NOMO-1 treated with DMSO at 0.1 percent for 48 hours (cell line): ENCODE measurements at regions not wholly inside any gene's neighbourhood (a gene's known extent, or its start where the extent isn't known, plus 50 kb on each side); places are given as distances from the start of the nearest gene placed in this dataset.
"Not testable (repeated sequence)": the region's sequence is repeated elsewhere in the genome, so short reads cannot be mapped to it uniquely, and the experiment has no call there.

Source experiments
- DNase-seq: peaks from one replicate; lab custom pipeline; 2025; ENCODE audit not compliant: unreplicated experiment; lab: John Stamatoyannopoulos, UW

DNA sequence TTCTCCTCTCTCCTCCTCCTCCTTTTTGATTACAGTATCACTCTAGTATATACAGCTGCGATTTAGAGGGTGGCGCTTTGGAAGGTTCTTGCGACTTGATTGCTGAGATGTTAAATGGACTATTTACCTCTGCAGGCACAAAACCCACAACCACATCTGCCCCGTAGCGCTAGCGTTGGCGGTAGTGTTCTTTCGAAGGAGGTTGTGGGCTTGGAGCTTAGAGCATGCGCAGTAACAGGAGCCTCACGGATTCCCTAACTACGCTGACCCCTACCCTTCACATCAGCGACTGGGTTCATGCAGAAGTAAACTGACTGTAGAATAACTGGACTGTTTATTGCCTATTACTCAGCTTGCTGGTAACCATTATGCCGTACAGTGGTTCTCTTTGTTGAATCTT, 58.0 kb downstream of the CGGBP1 start:
- no peak for DNase-seq

DNA sequence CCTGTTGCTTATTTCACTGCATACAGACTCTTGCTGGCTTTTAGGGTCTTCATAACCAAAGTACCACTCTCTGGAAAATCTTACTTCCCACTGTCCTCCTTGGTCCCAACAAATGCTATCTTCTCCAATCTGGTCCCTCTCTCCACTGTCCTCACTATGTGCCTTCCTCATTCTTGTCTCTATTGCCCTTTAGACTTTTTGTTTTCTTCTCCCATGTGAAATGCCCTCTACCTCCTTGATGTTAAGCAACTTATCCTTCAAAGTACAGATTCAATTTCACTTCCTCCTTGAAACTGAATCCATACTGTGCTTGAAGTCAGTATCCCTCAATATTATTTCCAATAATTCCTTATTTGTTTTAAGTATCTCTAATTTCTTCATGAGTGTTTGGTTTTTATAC, 60.8 kb downstream of the CGGBP1 start:
- peak; percentile 90 for DNase-seq

DNA sequence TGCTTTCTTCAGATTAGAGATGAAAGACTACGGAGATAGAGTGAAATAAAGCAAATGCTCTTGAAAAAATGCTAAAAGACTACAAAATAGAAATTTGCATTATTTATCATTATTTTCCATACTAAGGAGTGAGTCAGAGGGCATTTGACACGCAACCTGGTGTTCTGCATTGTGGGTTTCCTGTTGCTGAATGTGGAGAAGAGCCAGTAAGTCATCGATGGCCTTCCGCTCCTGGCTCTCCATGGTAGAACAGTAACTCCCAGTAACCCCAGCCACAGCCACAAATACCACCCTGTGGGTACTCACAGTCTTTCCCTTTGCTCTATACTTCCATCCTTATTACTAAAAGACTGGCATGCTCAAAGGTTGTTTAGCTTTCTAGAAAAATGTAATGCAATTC, 61.5 kb downstream of the CGGBP1 start:
- DNase-seq = peak; percentile 88

GRCh38 chr3:87996882-87997281, 61.9 kb downstream of the CGGBP1 start:
- peak; percentile 76 for DNase-seq

DNA sequence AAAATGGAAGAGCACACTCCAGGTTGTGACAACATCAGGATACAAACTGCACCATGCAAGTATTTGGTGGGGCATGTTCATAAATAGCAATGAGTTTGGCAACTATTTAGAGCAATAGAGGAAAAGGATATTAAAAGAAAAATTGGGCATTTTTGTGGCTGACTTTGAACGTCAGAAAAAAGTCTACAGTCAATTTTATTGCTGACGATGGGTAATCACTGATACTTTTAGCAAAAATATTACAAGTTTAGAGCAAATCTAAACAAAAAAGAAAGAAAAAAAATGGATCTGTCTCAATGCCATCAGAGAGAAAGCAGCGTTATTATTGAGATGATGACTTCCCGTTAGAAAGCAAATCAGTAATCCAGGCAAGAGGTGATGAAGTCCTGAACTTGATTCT, 65.2 kb downstream of the CGGBP1 start:
- no peak for DNase-seq

DNA sequence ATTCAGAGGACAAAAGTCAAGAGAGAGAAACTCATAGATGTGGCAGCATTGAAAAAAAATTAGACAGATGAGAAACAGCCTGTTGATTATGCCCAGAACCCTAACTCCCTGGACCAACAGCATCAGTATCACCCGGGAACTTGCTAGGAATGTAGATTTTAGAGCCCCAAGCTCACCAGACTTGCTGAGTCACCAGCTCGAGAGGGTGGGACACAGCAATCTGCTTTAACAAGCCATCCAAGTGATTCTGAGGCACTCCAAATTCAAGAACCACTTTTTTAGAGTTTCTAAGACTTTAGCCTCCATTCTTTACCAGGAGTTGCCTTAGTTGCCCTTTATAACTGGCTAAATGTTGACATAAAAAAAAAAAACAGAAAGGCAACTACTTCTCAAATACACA, 70.9 kb downstream of the CGGBP1 start:
- DNase-seq = no peak

GRCh38 chr3:87982421-87982820, 76.4 kb downstream of the CGGBP1 start:
- peak; percentile 2 for DNase-seq

DNA sequence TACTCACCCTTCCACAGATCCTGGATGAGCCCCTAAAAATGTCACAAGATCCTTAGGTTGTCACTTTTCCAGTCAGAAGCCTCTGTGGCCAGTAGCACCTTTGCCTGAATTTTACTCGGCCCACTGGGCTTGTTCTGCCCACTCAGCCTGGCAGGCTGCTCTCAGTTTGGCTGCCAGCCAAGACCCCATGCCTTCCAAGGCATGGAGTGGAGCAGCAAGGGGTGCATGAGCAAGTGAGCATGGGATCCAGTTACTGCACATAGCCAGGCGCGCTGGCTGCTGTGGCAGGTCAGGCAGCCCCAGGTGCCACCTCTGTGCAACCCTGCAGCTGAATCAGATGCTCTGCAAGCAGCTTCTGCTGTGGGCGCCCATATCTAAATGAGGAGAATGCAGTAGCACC, 79.3 kb downstream of the CGGBP1 start:
- no peak for DNase-seq

DNA sequence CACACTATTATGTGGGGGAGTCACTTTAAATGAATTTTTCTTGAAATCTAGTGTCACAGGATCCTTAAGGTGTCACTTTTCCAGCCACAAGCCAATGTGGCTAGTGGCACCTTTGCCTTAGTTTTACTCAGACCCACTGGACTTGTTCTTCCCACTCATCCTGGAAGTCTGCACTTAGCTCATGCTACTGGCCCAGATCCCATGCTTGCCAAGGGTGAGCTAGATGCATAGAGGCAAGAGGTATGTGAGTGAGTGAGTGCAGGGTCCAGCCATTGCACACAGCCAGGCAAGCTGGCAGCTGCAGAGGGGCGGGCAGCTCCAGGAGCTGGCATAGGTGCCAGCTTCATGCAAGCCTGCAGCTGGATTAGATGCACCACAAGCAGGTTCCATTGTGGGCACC, 81.0 kb downstream of the CGGBP1 start:
- DNase-seq = no peak

- peak; percentile 87 for DNase-seq
These were observed 83.1 kb downstream of the CGGBP1 start for GRCh38 chr3:87975716-87976115.

GRCh38 chr3:87973906-87974305, 84.9 kb downstream of the CGGBP1 start:
- DNase-seq = no peak

DNA sequence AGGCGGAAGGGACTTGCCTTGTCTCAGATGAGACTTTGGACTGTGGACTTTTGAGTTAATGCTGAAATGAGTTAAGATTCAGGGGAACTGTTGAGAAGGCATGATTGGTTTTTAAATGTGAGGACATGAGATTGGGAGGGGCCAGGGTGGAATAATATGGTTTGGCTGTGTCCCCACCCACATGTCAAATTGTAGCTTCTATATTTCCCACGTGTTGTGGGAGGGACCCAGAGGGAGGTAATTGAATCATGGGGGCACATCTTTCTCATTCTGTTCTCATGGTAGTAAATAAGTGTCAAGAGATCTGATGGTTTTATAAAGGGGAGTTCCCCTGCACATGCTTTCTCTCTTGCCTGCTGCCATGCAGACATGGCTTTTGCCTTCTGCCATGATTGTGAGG, 89.2 kb downstream of the CGGBP1 start:
- no peak for DNase-seq

GRCh38 chr3:87968668-87969067, 90.1 kb downstream of the CGGBP1 start:
- DNase-seq = no peak

DNA sequence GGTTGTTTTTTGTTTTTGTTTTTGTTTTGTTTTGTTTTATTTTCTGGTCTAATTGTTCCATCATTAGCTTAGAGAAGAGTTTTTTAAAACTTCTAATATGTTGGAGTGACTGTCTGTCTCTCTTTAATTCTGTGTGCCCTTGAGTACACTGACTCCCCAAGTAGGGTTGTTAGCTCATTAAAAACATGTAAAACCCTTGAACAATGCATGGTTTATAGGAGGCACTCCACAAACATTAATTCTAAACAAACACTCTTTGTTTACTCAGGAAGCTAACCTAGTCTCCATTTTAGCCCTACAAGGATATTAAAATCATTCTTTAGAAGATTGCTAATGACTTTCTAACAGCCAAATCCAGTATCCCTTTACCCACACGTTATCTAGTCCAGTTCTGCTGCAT, 100.5 kb downstream of the CGGBP1 start:
- DNase-seq = no peak

DNA sequence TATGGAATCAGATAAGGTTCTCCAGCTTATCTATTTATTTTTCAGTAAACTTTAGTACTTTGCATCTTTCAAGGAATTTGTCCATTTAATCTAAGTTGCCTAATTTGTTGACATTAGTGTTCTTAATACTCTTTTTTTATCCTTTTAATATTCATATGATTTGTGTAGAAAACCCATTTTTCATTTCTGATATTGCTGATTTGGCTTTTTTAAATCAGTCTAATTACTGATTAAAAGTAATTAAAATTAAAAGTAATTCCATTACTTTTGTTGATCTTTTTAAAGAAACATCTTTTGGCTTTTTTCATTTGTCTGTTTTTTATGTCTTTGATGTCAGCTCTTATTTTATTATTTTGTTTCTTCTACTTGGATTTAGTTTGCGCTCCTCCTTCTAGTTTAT, 101.2 kb downstream of the CGGBP1 start:
- DNase-seq = no peak

GRCh38 chr3:87949879-87950208, 109.0 kb downstream of the CGGBP1 start:
- peak; percentile 59 for DNase-seq

GRCh38 chr3:87949189-87949878, 109.5 kb downstream of the CGGBP1 start:
- DNase-seq = no peak

DNA sequence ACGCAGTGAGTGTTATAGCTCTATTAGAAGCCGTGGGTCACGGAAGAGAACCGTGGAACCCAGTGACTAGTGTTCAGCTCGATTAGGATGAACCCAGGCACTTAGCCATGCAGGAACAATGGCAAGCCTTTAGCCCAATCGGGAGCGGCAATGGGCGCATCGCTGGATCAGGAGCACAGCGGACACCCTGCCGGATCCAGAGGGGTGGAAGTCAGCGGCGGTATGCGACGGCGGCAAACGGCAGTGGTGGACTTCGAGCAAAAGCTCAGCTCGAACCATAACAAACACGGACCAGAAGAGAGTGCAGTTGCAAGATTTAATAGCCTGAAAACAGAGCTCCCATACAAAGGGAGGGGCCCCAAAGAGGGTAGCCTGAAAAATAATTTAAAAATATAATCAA, 112.8 kb downstream of the CGGBP1 start:
- DNase-seq = not testable (repeated sequence)

DNA sequence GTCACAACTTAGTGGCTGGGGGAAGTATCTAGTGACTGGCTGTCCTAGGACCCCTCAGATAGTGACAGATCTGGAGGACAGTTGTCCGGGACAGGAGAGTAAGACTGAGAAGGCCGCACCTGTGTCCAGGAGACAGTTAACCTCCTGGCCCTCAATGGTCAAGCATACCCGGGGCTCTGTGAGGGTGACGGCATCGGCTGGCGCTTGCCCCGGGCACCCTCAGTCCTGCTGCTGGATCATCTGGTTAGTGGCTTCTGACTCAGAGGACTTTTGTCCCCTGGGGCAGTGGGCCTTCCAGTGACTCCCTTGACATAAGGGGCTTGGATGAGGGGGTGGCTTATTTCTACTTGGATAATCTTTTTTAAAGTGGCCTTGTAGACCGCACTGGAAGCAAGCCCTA, 116.5 kb downstream of the CGGBP1 start:
- not testable (repeated sequence) for DNase-seq

- DNase-seq = no peak
These were observed 134.3 kb downstream of the CGGBP1 start for GRCh38 chr3:87924485-87924884.

GRCh38 chr3:87920549-87920948, 138.3 kb downstream of the CGGBP1 start:
- no peak for DNase-seq

- DNase-seq = no peak
These were observed 157.7 kb downstream of the CGGBP1 start for GRCh38 chr3:87901141-87901540.

GRCh38 chr3:87900061-87900460, 158.7 kb downstream of the CGGBP1 start:
- peak; percentile 30 for DNase-seq

DNA sequence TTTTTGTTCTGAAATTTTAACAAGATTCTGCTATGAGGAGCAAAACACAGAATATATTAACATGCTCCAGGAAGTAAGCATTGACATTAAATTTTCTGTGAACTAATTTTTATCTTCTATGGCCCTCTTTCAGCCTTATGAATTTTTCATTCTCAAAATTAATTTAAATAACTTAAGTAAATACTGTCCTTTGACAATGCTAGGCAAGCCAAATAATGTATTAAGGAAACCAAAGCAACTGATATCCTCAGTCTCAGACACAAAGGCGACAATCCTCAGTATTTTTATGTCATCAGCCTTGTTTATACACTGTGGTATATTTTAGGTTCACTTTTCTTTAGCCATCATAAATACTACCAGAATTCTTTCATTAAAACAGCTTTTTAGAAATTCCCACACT, 159.8 kb downstream of the CGGBP1 start:
- DNase-seq = no peak
